NCI-H1105 (cell line): ENCODE measurements at regions not wholly inside any gene's neighbourhood (a gene's known extent, or its start where the extent isn't known, plus 50 kb on each side); places are given as distances from the start of the nearest gene placed in this dataset.
"Not testable (repeated sequence)": the region's sequence is repeated elsewhere in the genome, so short reads cannot be mapped to it uniquely, and the experiment has no call there.

Experiments
- DNase-seq: peaks from one replicate; lab custom pipeline; 2025; lab: John Stamatoyannopoulos, UW

- no peak for DNase-seq
Measured at GRCh38 chr1:232162001-232162400, 467.9 kb downstream of the SIPA1L2 start.

- not testable (repeated sequence) for DNase-seq
Measured at GRCh38 chr1:232158558-232158957, 471.4 kb downstream of the SIPA1L2 start.

GRCh38 chr1:232156070-232156469, 473.9 kb downstream of the SIPA1L2 start:
- not testable (repeated sequence) for DNase-seq

GRCh38 chr1:232153652-232154051, 476.3 kb downstream of the SIPA1L2 start:
- DNase-seq, result no peak

- no peak for DNase-seq
Measured at GRCh38 chr1:232150770-232151548, 479.0 kb downstream of the SIPA1L2 start.

GRCh38 chr1:232149287-232150201, 480.4 kb downstream of the SIPA1L2 start:
- DNase-seq, result no peak

- no peak for DNase-seq
Measured at GRCh38 chr1:232147215-232147614, 482.7 kb downstream of the SIPA1L2 start.

- no peak for DNase-seq
Measured at GRCh38 chr1:232146514-232146913, 483.4 kb downstream of the SIPA1L2 start.

- DNase-seq, result no peak
Measured at GRCh38 chr1:232145768-232146167, 484.2 kb downstream of the SIPA1L2 start.

GRCh38 chr1:232144696-232145230, 485.2 kb downstream of the SIPA1L2 start:
- no peak for DNase-seq

GRCh38 chr1:232143315-232143886, 486.5 kb downstream of the SIPA1L2 start:
- DNase-seq, result no peak

- DNase-seq, result no peak
Measured at GRCh38 chr1:232142403-232143314, 487.3 kb downstream of the SIPA1L2 start.

GRCh38 chr1:232141167-232141448, 488.8 kb downstream of the SIPA1L2 start:
- not testable (repeated sequence) for DNase-seq

GRCh38 chr1:232140419-232141166, 489.3 kb downstream of the SIPA1L2 start:
- DNase-seq, result no peak

- DNase-seq, result no peak
Measured at GRCh38 chr1:232139444-232139843, 490.5 kb downstream of the SIPA1L2 start.

GRCh38 chr1:232138044-232138443, 491.9 kb downstream of the SIPA1L2 start:
- DNase-seq, result no peak

- DNase-seq, result no peak
Measured at GRCh38 chr1:232137066-232137465, 492.9 kb downstream of the SIPA1L2 start.

- no peak for DNase-seq
Measured at GRCh38 chr1:232136136-232136535, 493.8 kb downstream of the SIPA1L2 start.

GRCh38 chr1:232134365-232134764, 495.6 kb downstream of the SIPA1L2 start:
- no peak for DNase-seq

GRCh38 chr1:232132572-232132971, 497.4 kb downstream of the SIPA1L2 start:
- no peak for DNase-seq
